ENCODE measurements at regions not wholly inside any gene's neighbourhood (a gene's known extent, or its start where the extent isn't known, plus 50 kb on each side); places are given as distances from the start of the nearest gene placed in this dataset.
"Not testable (repeated sequence)": the region's sequence is repeated elsewhere in the genome, so short reads cannot be mapped to it uniquely, and the experiment has no call there.

DNA sequence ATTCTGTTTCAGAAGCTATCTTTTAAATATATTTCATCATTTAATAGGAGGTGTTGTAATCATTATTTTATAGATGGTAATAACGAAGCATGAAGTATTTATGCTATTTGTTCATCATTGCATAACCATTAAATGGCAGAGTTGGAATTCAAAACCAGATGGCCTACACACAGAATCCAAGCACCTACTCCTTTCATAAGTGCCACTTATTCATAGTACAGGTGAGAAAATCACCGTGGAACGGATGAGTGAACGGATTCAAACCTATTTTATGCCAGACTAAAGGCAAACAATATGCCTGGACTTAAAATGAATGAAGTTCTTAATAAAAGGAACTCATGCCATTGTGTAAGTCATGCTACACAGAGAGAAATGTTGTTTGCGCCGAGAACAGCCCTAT lies 397.9 kb upstream of the ADGRB3 start:
- no peak for DNase-seq (ENCODE audit: low read depth)

DNA sequence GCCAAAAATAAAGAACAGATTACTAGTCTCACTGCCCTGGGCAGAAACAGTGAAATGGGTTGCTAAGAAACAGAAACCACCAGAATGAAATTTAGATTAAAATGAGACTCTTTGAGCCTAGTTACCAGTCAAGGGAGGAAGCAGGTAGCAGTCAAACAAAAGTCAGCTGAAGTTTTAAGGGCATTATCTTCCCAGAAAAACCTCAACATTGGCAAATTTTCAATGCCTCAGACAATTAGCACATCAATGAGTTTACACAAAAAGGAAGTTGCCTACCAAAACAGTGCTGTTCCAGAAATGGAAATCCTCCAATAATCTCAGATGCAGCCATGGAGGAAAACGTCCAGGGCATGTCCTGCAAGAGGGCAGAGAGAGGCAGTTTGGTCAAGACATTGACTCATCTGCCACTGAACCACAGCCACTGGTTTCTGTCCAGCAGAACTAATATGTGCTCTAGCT lies 399.7 kb upstream of the ADGRB3 start:
- no peak for DNase-seq (ENCODE audit: low read depth)

DNA sequence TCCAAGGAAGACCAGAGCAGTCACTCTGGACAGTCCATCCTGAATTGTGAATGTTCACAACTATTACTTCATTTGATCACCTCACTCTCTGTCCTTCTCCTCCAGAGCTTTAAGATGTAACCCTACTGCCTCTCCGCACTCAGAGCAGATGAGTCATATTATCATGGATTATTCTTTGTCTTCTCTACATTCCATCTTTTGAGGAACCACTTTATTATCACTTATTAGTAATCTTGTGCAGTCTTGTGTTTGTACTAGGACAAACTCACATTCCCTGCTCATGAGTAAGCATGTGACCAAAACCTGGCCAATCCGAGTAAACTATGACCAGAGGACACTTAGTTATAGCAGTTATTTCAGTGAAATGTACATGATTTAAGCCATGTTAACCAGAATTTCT lies 401.5 kb upstream of the ADGRB3 start:
- no peak for DNase-seq (ENCODE audit: low read depth)

DNA sequence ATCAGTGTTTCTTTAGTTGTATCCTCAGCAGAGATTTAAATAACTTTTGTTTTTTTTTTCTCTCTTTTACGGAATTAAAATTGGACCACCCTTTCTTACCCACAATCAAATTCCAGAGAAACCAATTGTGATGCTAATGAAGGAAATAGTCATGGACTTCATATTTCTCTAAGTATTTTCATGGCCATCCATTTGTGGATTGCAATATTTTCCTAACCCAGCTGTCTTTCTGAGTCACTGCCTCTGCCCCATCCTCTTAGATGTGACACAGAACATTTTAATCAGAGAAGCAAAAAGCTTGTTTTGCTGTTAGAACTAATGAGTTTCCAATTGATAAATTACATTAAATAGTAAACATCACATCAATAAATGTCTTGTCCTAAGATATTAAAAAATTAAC lies 405.5 kb upstream of the ADGRB3 start:
- DNase-seq (ENCODE audit: low read depth) = no peak

DNA sequence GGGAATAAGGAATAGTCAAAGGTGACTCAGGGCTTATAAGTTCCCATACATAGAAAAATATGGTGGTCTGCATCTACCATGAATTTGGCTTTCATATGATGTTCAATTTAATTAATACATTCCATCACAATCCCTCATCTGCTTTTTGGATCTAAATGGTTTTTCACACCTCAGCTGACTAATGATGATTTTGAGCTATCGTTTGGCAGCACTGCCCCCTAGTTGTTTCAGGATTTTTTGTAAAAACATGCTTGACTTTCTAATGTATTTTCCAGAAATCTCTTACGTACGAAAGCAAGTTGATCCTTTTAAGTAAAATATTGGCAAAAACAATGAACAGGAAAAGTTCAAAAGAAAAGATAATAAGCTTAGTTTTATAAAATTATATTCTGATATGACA lies 408.6 kb upstream of the ADGRB3 start:
- no peak for DNase-seq (ENCODE audit: low read depth)

DNA sequence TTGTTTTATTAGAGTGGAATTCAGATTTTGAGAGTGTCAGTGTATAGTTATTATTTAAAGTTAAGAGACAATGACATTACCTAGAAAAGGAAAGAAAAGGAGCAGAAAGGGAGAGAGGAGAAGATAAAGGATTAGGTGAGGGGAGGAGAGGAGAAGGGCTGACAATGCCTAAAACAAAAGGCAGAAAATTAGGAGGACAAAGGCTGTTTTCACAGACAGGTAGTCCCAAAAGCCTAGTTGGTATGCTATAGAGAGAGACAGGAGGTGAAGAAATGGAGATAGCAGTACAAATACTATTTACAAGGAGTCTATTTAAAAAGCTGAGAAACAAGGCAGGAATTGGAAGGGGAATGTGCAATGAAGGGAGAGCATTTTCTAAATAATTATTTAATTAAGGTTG lies 409.4 kb upstream of the ADGRB3 start:
- DNase-seq (ENCODE audit: low read depth) = no peak

DNA sequence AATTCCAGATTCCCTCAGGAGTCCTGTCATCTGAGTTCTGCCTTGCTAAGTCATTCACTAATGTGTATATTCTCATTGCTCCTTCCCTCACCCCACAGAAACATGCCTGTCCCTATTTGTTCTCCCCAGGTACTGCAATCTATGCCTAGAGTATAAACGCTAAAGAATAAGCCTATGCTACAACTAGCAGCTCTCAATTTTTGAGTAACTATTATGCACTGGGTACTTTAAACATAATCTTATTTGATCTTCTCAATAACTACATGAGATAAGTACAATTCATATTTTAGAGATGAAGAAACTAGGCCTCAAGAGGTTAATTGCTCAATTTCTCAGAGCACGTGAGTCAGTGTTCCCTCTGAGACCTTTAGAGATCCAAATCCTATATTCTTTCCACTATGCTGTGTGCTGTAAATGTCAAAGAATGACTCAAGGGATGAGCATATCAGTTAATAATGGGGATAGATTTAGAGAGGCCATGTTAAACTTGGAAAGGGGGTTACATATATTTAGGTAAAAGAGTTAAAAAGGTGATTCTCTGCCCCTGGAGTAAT lies 423.8 kb upstream of the ADGRB3 start:
- no peak for DNase-seq (ENCODE audit: low read depth)

DNA sequence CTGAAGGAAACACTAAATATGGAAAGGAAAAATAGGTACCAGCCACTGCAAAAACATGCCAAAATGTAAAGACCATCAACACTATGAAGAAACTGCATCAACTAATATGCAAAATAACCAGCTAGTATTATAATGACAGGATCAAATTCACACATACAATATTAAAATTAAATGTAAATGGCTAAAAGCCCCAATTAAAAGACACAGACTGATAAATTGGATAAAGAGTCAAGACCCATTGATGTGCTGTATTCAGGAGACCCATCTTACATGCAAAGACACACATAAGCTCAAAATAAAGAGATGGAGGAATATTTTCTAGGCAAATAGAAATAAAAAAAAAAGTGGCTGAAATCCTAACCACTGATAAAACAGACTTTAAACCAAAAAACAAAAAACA lies 427.5 kb upstream of the ADGRB3 start:
- not testable (repeated sequence) for DNase-seq (ENCODE audit: low read depth)

DNA sequence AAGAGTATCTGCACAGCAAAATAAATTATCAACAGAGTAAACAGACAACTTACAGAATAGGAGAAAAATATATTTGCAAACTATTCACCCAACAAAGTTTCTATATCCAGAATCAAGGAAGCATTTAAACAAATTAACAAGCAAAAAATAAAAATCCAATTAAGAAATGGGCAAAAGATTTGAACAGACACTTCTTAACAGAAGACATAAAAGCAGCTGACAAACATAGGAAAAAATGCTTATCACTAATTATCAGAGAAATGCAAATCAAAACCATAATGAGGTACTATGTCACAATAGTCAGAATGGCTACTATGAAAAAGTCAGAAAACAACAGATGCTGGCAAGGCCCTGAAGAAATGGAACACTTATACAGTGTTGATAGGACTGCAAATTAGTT lies 434.2 kb upstream of the ADGRB3 start:
- no peak for DNase-seq (ENCODE audit: low read depth)

DNA sequence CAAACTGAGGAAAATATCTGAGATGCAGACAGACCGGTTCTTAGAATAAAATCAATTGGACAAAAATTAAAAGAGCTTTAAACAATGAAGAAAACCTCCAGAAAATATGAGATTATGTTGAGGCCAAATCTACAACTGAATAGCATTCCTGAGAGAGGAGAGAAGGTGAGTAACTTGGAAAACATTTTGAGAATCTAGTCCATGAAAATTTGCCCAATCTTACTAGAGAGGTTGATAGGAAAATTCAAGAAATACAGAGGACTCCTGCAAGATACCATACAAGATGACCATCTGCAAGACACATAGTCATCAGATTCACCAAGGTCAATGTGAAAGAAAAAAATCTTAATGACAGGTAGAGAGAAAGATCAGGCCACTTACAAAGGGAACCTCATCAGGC lies 437.7 kb upstream of the ADGRB3 start:
- DNase-seq (ENCODE audit: low read depth) = no peak

DNA sequence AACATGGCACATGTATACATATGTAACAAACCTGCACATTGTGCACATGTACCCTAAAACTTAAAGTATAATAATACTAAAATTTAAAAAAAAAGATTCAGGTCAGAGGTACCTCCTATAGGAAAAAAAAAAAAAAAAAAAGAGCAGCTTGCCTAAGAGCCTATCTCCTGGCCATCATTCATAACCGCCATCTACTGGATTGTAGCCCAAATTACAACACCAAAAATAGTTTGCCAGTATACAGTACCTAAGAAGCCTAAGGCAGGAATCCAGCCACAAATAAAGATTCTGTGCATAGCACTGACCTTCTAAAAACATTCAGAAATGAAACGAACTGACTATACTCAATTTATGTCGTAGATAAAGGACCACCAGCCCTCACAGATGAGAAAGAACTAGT lies 438.4 kb upstream of the ADGRB3 start:
- DNase-seq (ENCODE audit: low read depth) = no peak

DNA sequence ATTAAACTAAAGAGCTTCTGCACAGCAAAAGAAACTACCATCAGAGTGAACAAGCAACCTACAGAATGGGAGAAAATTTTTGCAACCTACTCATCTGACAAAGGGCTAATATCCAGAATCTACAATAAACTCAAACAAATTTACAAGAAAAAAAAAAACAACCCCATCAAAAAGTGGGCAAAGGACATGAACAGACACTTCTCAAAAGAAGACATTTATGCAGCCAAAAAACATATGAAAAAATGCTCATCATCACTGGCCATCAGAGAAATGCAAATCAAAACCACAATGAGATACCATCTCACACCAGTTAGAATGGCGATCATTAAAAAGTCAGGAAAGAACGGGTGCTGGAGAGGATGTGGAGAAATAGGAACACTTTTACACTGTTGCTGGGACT lies 439.3 kb upstream of the ADGRB3 start:
- DNase-seq (ENCODE audit: low read depth) = not testable (repeated sequence)

DNA sequence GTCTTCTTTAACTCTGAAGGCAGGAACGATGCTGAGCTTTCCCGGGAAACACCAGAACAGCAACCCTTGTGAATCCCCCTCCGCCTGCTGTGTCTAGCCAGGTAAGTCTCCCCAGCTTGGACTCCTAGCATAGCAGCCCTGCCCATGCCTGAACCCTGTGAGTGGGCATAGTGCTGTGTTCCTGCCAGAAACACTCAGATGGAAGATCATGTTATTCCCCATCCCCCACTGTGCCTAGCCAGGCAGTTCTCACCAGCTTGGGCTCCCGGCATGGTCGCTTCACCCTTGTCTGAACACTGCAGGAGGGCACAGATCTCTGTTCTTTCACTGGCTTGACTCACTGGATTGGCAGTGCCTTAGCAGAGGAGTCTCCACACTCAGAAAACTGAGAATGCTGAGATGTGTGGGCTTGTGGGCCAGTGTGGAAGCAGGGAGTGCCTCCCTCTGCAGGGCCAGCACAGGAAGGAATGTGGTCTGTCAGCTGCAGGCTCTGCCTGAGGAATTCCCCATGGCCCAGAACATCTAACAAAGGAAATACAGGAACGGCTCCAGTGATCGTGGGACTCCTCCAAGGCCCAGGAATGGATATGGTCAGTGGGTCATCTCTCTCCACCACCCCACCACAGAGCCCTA lies 440.1 kb upstream of the ADGRB3 start:
- DNase-seq (ENCODE audit: low read depth) = no peak

DNA sequence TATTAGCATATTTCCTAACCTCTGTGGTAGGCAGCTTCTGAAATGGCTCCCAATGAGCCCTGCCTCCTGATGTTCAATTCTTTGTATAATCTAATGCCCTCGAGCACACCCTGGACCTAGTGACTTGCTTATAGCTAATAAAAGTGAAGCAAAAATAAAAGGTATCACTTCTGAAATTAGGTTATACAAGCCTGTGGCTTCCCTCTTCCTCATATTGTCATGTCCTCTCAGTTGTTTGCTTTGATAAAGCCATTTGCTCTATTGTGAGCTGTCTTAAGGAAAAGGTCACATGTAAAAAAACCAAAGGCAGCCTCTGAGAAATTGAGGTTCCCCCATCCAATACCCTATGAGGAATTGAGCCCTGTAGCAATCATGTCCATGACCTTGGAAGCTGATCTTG lies 442.1 kb upstream of the ADGRB3 start:
- DNase-seq (ENCODE audit: low read depth) = no peak

DNA sequence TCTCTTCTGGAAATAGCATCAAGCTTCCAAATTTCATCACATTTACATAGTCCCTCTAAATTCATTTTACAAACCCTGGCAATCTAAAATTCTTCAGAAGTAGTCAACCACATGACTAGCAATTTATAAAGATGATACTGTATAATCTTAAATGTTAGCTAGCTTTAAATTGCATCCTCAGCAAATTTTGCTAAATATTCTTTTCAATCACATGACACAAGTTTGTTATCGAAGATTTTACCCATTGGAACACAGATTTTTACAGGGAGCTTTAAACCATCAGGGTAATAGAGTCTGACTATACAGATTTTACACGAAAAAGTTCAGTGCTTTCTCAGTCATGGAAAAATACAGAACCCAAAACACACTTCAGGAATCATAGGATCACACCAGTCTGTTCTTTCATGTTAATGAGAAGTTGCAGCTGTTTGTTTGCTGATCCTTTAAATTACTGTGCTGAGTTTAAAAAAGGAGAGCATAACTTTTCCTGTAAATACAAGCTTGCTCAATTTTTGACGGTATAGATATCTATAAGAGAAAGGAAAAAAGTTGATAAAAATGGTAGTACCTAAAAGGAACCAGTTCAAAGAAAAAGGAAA lies 445.8 kb upstream of the ADGRB3 start:
- no peak for DNase-seq (ENCODE audit: low read depth)

DNA sequence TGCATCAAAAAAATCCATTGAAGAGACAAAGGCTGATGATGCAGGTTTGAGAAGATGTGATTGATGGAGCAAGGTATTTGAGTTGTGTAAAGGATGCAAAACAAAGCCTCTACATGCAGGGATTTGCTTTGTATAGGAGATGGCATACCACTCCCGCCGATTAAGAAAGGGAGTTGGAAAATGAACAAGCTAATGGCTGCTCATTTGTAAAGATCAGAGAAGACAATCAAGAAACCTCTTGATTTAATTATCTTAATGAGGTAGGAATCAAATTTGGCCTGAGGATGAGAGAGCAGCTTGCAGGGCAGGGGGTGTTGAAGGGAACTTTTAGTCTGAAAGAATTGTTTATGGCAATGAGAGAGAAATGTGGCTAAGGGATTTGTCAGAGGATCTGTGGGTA lies 448.2 kb upstream of the ADGRB3 start:
- no peak for DNase-seq (ENCODE audit: low read depth)

DNA sequence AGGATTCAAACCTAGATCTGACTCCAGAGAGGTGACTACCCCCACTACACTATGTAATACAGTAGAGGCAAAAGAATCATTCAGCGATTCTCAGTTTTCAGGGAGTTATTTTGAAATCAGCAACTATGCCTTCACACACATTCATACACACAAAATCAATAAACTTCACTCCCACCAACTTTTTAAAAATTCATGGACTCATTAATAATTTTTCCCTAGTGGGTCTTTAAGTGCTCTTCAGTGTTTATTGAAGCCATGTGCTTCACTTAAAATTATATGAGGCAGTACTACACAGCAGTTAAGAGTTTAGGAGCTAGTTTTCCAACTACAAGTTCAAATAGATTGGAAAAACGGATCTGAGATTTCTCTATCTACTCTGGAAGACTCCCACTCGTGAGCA lies 452.7 kb upstream of the ADGRB3 start:
- DNase-seq (ENCODE audit: low read depth) = no peak

DNA sequence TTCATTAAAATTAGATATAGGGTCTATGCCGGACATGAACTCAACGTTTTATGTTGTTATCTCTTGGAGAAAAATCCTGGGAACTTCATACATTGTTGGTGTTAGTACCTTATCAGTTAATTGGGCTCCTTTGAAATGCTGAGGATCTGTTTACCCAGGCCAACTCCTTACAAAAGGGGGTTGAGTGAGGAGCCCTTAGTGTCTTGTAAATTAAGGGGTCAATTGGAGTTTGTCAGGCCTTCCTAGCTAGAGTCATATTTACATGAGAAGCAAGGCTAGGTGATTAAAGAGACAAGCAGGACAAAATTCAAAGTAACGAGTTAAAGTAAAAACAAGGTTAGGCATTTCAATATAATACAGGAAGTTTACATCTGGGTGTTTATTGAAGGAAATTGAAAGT lies 454.1 kb upstream of the ADGRB3 start:
- not testable (repeated sequence) for DNase-seq (ENCODE audit: low read depth)

DNA sequence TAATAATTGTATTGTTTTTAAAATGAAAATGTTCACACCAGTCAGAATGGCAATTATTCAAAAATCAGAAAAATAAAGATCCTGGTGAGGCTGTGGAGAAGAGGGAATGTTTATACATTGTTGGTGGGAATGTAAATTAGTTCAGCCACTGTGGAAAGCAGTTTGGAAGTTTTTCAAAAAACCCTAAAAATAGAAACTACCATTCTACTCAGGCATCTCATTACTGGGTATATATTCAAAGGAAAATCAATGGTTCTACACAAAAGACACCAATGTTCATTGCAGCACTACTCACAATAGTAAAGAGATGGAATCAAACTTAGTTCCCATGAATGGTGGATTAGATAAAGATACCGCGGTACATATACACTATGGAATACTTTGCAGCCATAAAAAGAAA lies 461.5 kb upstream of the ADGRB3 start:
- DNase-seq (ENCODE audit: low read depth) = no peak

DNA sequence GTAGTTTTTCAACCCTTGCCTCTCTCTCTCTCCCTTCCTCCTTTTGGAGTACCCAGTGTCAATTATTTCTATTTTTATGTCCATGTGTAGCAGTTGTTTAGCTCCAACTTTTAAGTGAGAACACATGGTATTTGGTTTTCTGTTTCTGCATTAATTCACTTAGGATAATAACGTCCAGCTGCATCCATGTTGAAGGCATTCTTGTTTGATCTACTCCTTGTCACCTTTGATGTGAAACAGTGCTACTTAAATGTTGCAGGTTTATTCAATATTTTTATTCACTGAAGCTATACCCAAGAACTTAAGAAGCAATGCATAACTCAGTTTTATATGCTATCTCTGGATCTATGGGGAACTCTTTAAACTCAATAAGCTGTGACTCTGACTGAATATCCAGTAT lies 465.2 kb upstream of the ADGRB3 start:
- DNase-seq (ENCODE audit: low read depth) = no peak

DNA sequence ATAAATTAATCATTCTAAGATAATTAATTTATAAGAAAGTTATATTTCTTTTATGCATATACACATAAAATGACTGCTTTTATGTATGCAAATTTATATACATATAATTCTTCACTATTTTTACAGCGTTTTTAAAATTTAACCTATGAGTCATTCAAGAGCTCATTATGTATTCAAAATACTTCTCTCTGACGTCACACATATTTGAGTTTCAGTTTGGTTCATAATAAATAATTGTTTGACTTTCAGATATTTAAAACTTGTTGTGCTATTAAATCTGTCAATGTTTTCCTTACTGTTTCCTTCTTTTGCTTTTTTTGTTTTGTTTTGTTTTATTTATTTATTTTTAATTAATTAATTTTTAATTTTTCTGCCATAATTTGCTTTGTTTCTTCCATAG lies 467.5 kb upstream of the ADGRB3 start:
- no peak for DNase-seq (ENCODE audit: low read depth)

DNA sequence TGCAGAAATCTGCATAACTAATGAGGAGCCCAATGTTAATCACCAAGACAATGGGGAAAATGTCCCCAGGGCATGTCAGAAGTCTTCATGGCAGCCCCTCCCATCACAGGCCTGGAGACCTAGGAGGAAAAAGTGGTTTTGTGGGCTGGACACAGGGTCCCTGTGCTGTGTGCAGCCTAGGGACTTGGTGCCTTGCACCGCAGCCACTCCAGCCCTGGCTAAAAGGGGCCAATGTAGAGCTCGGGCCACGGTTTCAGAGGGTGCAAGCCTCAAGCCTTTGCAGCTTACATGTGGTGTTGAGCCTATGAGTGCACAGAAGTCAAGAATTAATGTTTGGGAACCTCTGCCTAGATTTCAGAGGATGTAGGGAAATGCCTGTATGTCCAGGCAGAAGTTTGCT lies 474.3 kb upstream of the ADGRB3 start:
- DNase-seq (ENCODE audit: low read depth) = not testable (repeated sequence)

DNA sequence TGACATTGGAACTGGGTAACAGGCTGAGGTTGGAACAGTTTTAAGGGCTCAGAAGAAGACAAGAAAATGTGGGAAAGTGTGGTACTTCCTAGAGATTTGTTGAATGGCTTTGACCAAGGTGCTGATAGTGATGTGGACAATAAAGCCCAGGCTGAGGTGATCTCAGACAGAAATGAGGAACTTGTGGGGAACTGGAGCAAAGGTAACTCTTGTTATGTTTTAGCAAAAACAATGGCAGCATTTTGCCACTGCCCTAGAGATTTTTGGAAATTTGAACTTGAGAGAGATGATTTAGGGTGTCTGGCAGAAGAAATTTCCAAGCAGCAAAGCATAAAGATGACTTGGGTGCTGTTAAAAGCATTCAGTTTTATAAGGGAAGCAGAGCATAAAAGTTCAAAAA lies 474.7 kb upstream of the ADGRB3 start:
- no peak for DNase-seq (ENCODE audit: low read depth)

DNA sequence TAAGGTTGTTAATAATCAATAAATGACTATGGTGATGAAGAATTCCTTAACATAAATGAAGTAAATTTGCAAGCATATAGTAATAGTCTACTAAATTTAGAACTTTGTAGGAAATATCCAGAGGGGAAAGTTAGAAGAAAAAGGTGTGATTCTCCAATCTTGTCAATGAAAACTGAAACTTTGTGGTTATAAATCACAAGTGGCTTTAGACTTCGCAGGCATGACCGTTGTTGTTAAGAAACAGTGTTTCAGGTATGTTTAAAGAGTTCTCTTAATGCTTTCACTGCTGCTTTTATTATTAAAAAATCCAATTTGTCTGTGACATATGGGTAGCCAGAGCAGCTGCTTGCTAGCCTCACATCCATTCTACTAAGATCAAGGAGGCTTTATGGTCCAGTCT lies 475.6 kb upstream of the ADGRB3 start:
- DNase-seq (ENCODE audit: low read depth) = no peak
